ENCODE measurements at regions not wholly inside any gene's neighbourhood (a gene's known extent, or its start where the extent isn't known, plus 50 kb on each side); places are given as distances from the start of the nearest gene placed in this dataset.

GRCh38 chr2:12821656-12822055 is 104.9 kb downstream of the TRIB2 start:
- no peak for TF ChIP-seq CTCF (IDR thresholded peaks at IDR 0.05; ENCODE audit: insufficient read depth, low read length, poor library complexity, severe bottlenecking)
- H3K4me3 ChIP-seq (ENCODE audit: low read depth, low read length) = no peak overlapping the region
- no peak for DNase-seq (ENCODE audit: low read depth)
- no peaks in the 10 kb centered on the region for H3K36me3 ChIP-seq (ENCODE audit: control insufficient read depth, insufficient read depth, low read length)
- no peaks in the 10 kb centered on the region for H3K27me3 ChIP-seq (ENCODE audit: control insufficient read depth, insufficient read depth, low read length)

DNA sequence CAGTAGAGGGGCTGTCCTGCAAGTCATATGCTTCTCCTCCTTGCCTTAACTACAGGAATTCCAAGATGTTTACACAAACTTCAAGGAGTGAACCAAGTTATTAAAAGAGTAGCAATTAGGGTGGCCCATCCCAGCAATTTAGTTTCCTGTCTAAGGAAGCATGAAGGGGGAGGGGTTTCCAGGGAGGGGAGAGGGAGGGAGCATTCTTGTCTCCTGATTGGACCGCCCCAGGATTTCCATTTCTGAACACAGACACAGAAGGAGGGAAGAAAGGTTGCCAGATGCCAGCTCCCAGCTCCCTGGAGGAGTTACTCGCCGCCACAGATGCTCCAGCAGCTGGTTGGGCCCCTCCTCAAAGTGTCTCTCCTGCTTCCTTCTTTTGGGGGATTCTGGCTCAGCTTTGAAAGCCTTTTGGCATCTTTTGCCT is 107.6 kb downstream of the TRIB2 start:
- H3K36me3 ChIP-seq (ENCODE audit: control insufficient read depth, insufficient read depth, low read length) = no peaks in the 10 kb centered on the region
- no peak for DNase-seq (ENCODE audit: low read depth)
- H3K4me3 ChIP-seq (ENCODE audit: low read depth, low read length) = no peak overlapping the region
- no peak for TF ChIP-seq CTCF (IDR thresholded peaks at IDR 0.05; ENCODE audit: insufficient read depth, low read length, poor library complexity, severe bottlenecking)
- no peaks in the 10 kb centered on the region for H3K27me3 ChIP-seq (ENCODE audit: control insufficient read depth, insufficient read depth, low read length)

DNA sequence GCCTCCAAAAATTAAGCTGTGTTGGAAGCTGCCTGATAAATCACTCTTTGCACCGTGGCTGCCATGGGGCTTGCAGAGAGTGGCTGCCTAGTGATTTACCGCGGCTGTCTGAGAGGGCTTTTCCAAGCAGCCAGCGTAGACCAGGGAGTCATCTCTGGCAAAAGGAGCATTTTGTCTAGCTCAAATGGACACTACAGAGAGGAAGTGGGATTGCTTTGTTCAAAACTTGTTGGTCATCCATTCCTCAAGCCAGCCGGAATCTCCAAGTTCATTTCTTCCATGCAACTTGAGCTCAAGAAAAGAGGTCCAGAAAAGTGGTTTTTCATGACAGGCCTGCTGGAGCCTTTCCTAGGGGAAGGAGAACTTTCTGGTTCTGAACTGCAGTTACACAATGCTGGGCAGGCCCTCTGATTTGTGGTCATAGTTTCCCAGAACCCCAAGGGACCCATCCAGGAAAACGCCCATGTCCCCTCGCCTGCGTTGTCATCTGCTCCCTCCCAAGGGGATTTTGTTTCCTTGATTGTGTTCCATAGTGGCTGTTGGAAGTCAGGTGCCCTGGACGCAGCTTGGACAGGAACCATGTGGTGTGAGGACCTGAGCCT is 108.1 kb downstream of the TRIB2 start:
- no peaks in the 10 kb centered on the region for H3K27me3 ChIP-seq (ENCODE audit: control insufficient read depth, insufficient read depth, low read length)
- H3K36me3 ChIP-seq (ENCODE audit: control insufficient read depth, insufficient read depth, low read length) = no peaks in the 10 kb centered on the region
- no peak for DNase-seq (ENCODE audit: low read depth)
- no peak for TF ChIP-seq CTCF (IDR thresholded peaks at IDR 0.05; ENCODE audit: insufficient read depth, low read length, poor library complexity, severe bottlenecking)
- H3K4me3 ChIP-seq (ENCODE audit: low read depth, low read length) = no peak overlapping the region

- no peaks in the 10 kb centered on the region for H3K27me3 ChIP-seq (ENCODE audit: control insufficient read depth, insufficient read depth, low read length)
- TF ChIP-seq CTCF (IDR thresholded peaks at IDR 0.05; ENCODE audit: insufficient read depth, low read length, poor library complexity, severe bottlenecking) = no peak
- H3K4me3 ChIP-seq (ENCODE audit: low read depth, low read length) = no peak overlapping the region
- H3K36me3 ChIP-seq (ENCODE audit: control insufficient read depth, insufficient read depth, low read length) = no peaks in the 10 kb centered on the region
- DNase-seq (ENCODE audit: low read depth) = no peak
Measured at GRCh38 chr2:12826781-12827180, 110.0 kb downstream of the TRIB2 start.

- H3K36me3 ChIP-seq (ENCODE audit: control insufficient read depth, insufficient read depth, low read length) = no peaks in the 10 kb centered on the region
- H3K4me3 ChIP-seq (ENCODE audit: low read depth, low read length) = no peak overlapping the region
- no peak for TF ChIP-seq CTCF (IDR thresholded peaks at IDR 0.05; ENCODE audit: insufficient read depth, low read length, poor library complexity, severe bottlenecking)
- DNase-seq (ENCODE audit: low read depth) = no peak
- H3K27me3 ChIP-seq (ENCODE audit: control insufficient read depth, insufficient read depth, low read length) = no peaks in the 10 kb centered on the region
Measured at GRCh38 chr2:12827721-12828120, 111.0 kb downstream of the TRIB2 start.

DNA sequence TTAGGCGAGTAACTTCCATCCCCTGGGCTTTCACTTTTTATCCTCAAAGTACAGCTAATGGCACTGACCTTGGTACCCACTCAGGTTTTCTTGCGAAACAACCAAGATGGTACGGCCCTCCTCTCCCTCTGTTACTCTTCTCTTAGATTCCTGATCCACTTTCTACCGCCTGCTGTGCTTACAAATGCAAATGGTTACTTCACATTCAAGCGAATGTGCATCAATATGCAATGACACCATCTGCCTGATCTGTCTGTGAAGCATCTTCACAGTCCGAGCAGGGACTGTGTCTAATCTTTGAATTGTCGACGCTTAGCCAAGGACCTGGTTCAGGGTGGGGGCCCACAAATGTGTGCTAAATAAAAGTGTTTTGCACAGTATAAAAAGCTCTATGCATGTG is 112.2 kb downstream of the TRIB2 start:
- no peak for TF ChIP-seq CTCF (IDR thresholded peaks at IDR 0.05; ENCODE audit: insufficient read depth, low read length, poor library complexity, severe bottlenecking)
- no peaks in the 10 kb centered on the region for H3K27me3 ChIP-seq (ENCODE audit: control insufficient read depth, insufficient read depth, low read length)
- no peak for DNase-seq (ENCODE audit: low read depth)

More for the DNA sequence above, 112.2 kb downstream of the TRIB2 start:
- H3K36me3 ChIP-seq (ENCODE audit: control insufficient read depth, insufficient read depth, low read length) = no peaks in the 10 kb centered on the region
- no peak overlapping the region for H3K4me3 ChIP-seq (ENCODE audit: low read depth, low read length)

Data from kidney epithelial cell (primary cell).